Smooth muscle cell (in vitro differentiated cells): ENCODE measurements at regions not wholly inside any gene's neighbourhood (a gene's known extent, or its start where the extent isn't known, plus 50 kb on each side); places are given as distances from the start of the nearest gene placed in this dataset. TPM values are rescaled to one million over a fixed set of nuclear protein-coding genes. Genes with fewer than 3 reads are reported as not detected.

Experiments
- DNase-seq: peaks from one replicate; lab custom pipeline; 2025; ENCODE audit not compliant: unreplicated experiment; lab: John Stamatoyannopoulos, UW
- H2AFZ ChIP-seq: fragments of 200-600 bp; sonication (generic); 2 replicates; pipeline ENCODE4 v1.6.0; 2016; ENCODE audit warnings: antibody characterized with exemption, low read depth, mild to moderate bottlenecking
- H3F3A ChIP-seq: fragments of 200-600 bp; sonication (generic); 2 replicates; pipeline ENCODE4 v1.6.0; 2017; ENCODE audit warnings: antibody characterized with exemption, low read depth
- H3K27ac ChIP-seq: fragments of 200-600 bp; sonication (generic); 2 replicates; pipeline ENCODE4 v1.5.1; 2016; ENCODE audit warnings: low read depth, mild to moderate bottlenecking
- H3K27me3 ChIP-seq: fragments of 200-600 bp; sonication (generic); 2 replicates; pipeline ENCODE4 v1.6.1; 2016; ENCODE audit warnings: low read depth, mild to moderate bottlenecking
- H3K36me3 ChIP-seq: fragments of 200-600 bp; sonication (generic); 2 replicates; pipeline ENCODE4 v1.5.1; 2016; ENCODE audit warnings: low read depth
- H3K4me1 ChIP-seq: fragments of 200-600 bp; sonication (generic); 2 replicates; pipeline ENCODE4 v1.5.1; 2016; ENCODE audit warnings: low read depth
- H3K4me2 ChIP-seq: fragments of 200-600 bp; sonication (generic); 2 replicates; pipeline ENCODE4 v1.6.0; 2016; ENCODE audit warnings: mild to moderate bottlenecking
- H3K4me3 ChIP-seq: fragments of 200-600 bp; sonication (generic); 2 replicates; pipeline ENCODE4 v1.5.1; 2016; ENCODE audit warnings: mild to moderate bottlenecking
- H3K79me2 ChIP-seq: fragments of 200-600 bp; sonication (generic); 2 replicates; pipeline ENCODE4 v1.6.0; 2016; ENCODE audit warnings: low read depth, mild to moderate bottlenecking
- H3K9ac ChIP-seq: fragments of 200-600 bp; sonication (generic); 2 replicates; pipeline ENCODE4 v1.6.0; 2016; ENCODE audit warnings: low read depth
- H3K9me3 ChIP-seq: fragments of 200-600 bp; sonication (generic); replicated peaks from 2 replicates; pipeline ENCODE4 v1.5.1; 2016; ENCODE audit warnings: low read depth
- H4K20me1 ChIP-seq: fragments of 200-600 bp; sonication (generic); 2 replicates; pipeline ENCODE4 v1.6.0; 2016; ENCODE audit warnings: low read depth
- CTCF ChIP-seq: fragments of 200-600 bp; sonication (generic); IDR thresholded peaks from 2 replicates; pipeline ENCODE4 v1.5.1; 2017; ENCODE audit warnings: borderline replicate concordance, mild to moderate bottlenecking, antibody characterized with exemption; ENCODE audit not compliant: insufficient read depth, poor library complexity, severe bottlenecking
- WGBS: methylation state at CpG from one replicate; pipeline ENCODE4 v1.1.7; 2016; ENCODE audit warnings: low lambda C conversion rate; 5-methylcytosine and 5-hydroxymethylcytosine counted together
- small RNA-seq: library from RNA; depleted of rRNA; stranded (forward); fragments of <200 nt; gene quantifications from one replicate; pipeline ENCODE3, GENCODE V24; 2014

- Histone ChIP-seq H3K27ac (no peak overlapping the region), H3F3A (no peaks in the 10 kb centered on the region), H3K9me3 (no peaks in the 10 kb centered on the region), H3K4me3 (no peak overlapping the region), H3K4me1 (no peaks in the 10 kb centered on the region), H2AFZ (no peak overlapping the region), H3K9ac (no peak overlapping the region), H3K27me3 (no peaks in the 10 kb centered on the region), H4K20me1 (no peaks in the 10 kb centered on the region), H3K79me2 (no peaks in the 10 kb centered on the region), H3K36me3 (no peaks in the 10 kb centered on the region), H3K4me2 (no peak overlapping the region)
- no peak for DNase-seq
- WGBS = 97% methylated on average over 5 of the region's 5 CpGs
- TF ChIP-seq CTCF = no peak
Measured at GRCh38 chr5:57124014-57124413, 49.8 kb upstream of the GPBP1 start.

Small RNA genes in the stretch of these regions (small RNA-seq; reads per million reads assigned to genes)
- gene AC034244.1 = not detected
